ENCODE measurements at regions not wholly inside any gene's neighbourhood (a gene's known extent, or its start where the extent isn't known, plus 50 kb on each side); places are given as distances from the start of the nearest gene placed in this dataset.

GRCh38 chr1:108071601-108072000 lies 106.6 kb upstream of the VAV3 start:
- TF ChIP-seq CTCF (optimal IDR thresholded peaks at IDR 0.05 in 1 of 3, IDR thresholded peaks at IDR 0.05 in 1 of 3, conservative IDR thresholded peaks at IDR 0.05 in 1 of 3; ENCODE audit: extremely low read depth in 1 of 3, insufficient read depth in 2 of 3, low read length in 3 of 3) (no peak), EZH2 (IDR thresholded peaks at IDR 0.05; ENCODE audit: low read length) (no peak)

Measured in keratinocyte (primary cell).